ENCODE measurements at regions not wholly inside any gene's neighbourhood (a gene's known extent, or its start where the extent isn't known, plus 50 kb on each side); places are given as distances from the start of the nearest gene placed in this dataset.

DNA sequence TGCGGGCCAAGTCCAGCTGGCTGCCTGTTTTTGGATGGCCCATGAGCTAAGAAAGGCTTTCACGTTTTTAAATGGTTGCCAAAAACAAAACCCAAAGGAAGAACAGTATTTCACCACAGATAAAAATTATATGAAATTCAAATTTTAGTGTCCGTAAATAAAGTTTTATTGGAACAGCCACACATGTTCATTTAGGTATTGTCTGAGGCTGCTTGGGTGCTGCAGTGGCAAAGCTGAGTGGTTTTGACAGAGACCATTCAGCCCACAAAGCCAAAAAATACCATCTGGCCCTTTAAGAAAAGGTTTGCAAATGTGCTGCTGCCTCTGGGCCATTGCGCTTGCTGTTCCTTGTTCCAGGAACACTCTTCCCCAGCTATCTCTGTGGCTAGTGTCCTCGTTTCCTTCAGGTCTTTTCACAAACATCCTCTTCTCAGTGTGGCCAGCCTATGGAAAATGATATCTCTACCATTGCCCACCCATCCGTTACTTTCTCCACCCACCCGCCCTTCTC is 232.9 kb upstream of the CIBAR2 start:
- TF ChIP-seq CTCF (IDR thresholded peaks at IDR 0.05; ENCODE audit: low read depth, low read length, poor library complexity, severe bottlenecking) (no peak), EZH2phosphoT487 (IDR thresholded peaks at IDR 0.05; ENCODE audit: borderline replicate concordance, low read length) (no peak)
